WTC11 (cell line): ENCODE measurements at regions not wholly inside any gene's neighbourhood (a gene's known extent, or its start where the extent isn't known, plus 50 kb on each side); places are given as distances from the start of the nearest gene placed in this dataset.

ENCODE experiments used
- ATAC-seq: fragments of 200-7000 bp; cut with Tn5 transposase; 2 replicates; pipeline ENCODE4 v1.10.0; 2021; ENCODE audit warnings: mild to moderate bottlenecking, moderate library complexity
- CTCF ChIA-PET: fragments of 300-600 bp; sonication (Branson Sonifier 250); formaldehyde crosslinking; loops from one replicate; lab custom pipeline; 2021; ENCODE audit warnings: antibody characterized with exemption; lab: Charles Lee
- POLR2A ChIA-PET: fragments of 350-600 bp; sonication (Branson Sonifier 250); formaldehyde crosslinking; loops from one replicate; lab custom pipeline; 2021; ENCODE audit warnings: antibody characterized with exemption; lab: Charles Lee
- DNase-seq: peaks from one replicate; pipeline ENCODE4 v3.0.0; 2021; ENCODE audit warnings: low spot score
- H3K27ac Mint-ChIP-seq: 2 replicates; pipeline ENCODE4 v1.8.0; 2021; ENCODE audit warnings: mixed read lengths
- H3K27me3 Mint-ChIP-seq: 2 replicates; pipeline ENCODE4 v1.8.0; 2021; ENCODE audit warnings: low read depth, mild to moderate bottlenecking, moderate library complexity, mixed read lengths
- H3K36me3 Mint-ChIP-seq: 2 replicates; pipeline ENCODE4 v1.8.0; 2021; ENCODE audit warnings: mixed read lengths
- H3K4me1 Mint-ChIP-seq: 2 replicates; pipeline ENCODE4 v1.8.0; 2022; ENCODE audit warnings: mixed read lengths
- H3K4me3 Mint-ChIP-seq: 2 replicates; pipeline ENCODE4 v1.8.0; 2021; ENCODE audit warnings: mild to moderate bottlenecking, moderate library complexity, mixed read lengths
- H3K9me3 Mint-ChIP-seq: 2 replicates; pipeline ENCODE4 v1.8.0; 2021; ENCODE audit warnings: mixed read lengths
- ELF4 ChIP-seq: sonication (generic); formaldehyde crosslinking; IDR thresholded peaks from 2 replicates; pipeline ENCODE4 v1.8.1; 2022; ENCODE audit warnings: low read depth, mild to moderate bottlenecking, moderate library complexity, missing genetic modification reagents
- ERG ChIP-seq: fragments of 250-450 bp; sonication (Bioruptor Pico); IDR thresholded peaks from 2 replicates; pipeline ENCODE4 v1.8.0; 2021; ENCODE audit warnings: mild to moderate bottlenecking
- ETV6 ChIP-seq: sonication (generic); formaldehyde crosslinking; IDR thresholded peaks from 2 replicates; pipeline ENCODE4 v1.8.1; 2022; ENCODE audit warnings: mild to moderate bottlenecking, missing genetic modification reagents
- GABPB1 ChIP-seq: sonication (generic); formaldehyde crosslinking; IDR thresholded peaks from 2 replicates; pipeline ENCODE4 v1.8.1; 2023; ENCODE audit warnings: mild to moderate bottlenecking, missing genetic modification reagents
- HMGA2 ChIP-seq: fragments of 250-450 bp; sonication (Bioruptor Pico); IDR thresholded peaks from 2 replicates; pipeline ENCODE4 v1.4.0; 2021; ENCODE audit warnings: mild to moderate bottlenecking, moderate library complexity
- IRF1 ChIP-seq: sonication (generic); formaldehyde crosslinking; IDR thresholded peaks from 2 replicates; pipeline ENCODE4 v1.8.0; 2023; ENCODE audit warnings: missing genetic modification reagents
- MXD4 ChIP-seq: fragments of 250-450 bp; sonication (Bioruptor Pico); IDR thresholded peaks from 2 replicates; pipeline ENCODE4 v1.8.0; 2021; ENCODE audit warnings: mild to moderate bottlenecking, moderate library complexity, borderline replicate concordance
- RORB ChIP-seq: fragments of 250-450 bp; sonication (Bioruptor Pico); IDR thresholded peaks from 2 replicates; pipeline ENCODE4 v1.9.0; 2021; ENCODE audit warnings: mild to moderate bottlenecking
- SOX15 ChIP-seq: fragments of 250-450 bp; sonication (Bioruptor Pico); IDR thresholded peaks from 2 replicates; pipeline ENCODE4 v1.9.0; 2021; ENCODE audit warnings: mild to moderate bottlenecking
- TEAD4 ChIP-seq: sonication (generic); formaldehyde crosslinking; IDR thresholded peaks from 2 replicates; pipeline ENCODE4 v1.8.0; 2022; ENCODE audit warnings: mild to moderate bottlenecking, missing genetic modification reagents
- USF2 ChIP-seq: sonication (generic); formaldehyde crosslinking; IDR thresholded peaks from 2 replicates; pipeline ENCODE4 v1.8.1; 2023; ENCODE audit warnings: mild to moderate bottlenecking, missing genetic modification reagents, moderate library complexity
- ZNF121 ChIP-seq: sonication (generic); formaldehyde crosslinking; IDR thresholded peaks from 2 replicates; pipeline ENCODE4 v1.8.0; 2023; ENCODE audit warnings: missing genetic modification reagents
- ZNF219 ChIP-seq: sonication (generic); formaldehyde crosslinking; IDR thresholded peaks from 2 replicates; pipeline ENCODE4 v1.8.0; 2023; ENCODE audit warnings: missing genetic modification reagents, mild to moderate bottlenecking, borderline replicate concordance
- ZNF263 ChIP-seq: sonication (generic); formaldehyde crosslinking; IDR thresholded peaks from 2 replicates; pipeline ENCODE4 v1.8.1; 2022; ENCODE audit warnings: low read depth, mild to moderate bottlenecking, moderate library complexity, missing genetic modification reagents
- ZNF317 ChIP-seq: sonication (generic); formaldehyde crosslinking; IDR thresholded peaks from 2 replicates; pipeline ENCODE4 v1.8.1; 2023; ENCODE audit warnings: low read depth, mild to moderate bottlenecking, moderate library complexity, missing genetic modification reagents, borderline replicate concordance
- ZNF396 ChIP-seq: fragments of 250-450 bp; sonication (Bioruptor Pico); IDR thresholded peaks from 2 replicates; pipeline ENCODE4 v1.8.0; 2021; ENCODE audit warnings: mild to moderate bottlenecking, moderate library complexity, borderline replicate concordance
- ZNF416 ChIP-seq: fragments of 250-450 bp; sonication (Bioruptor Pico); IDR thresholded peaks from 2 replicates; pipeline ENCODE4 v1.9.0; 2021; ENCODE audit warnings: mild to moderate bottlenecking, inconsistent platforms
- TF ChIP-seq, protein P1 (sequence below): sonication (generic); formaldehyde crosslinking; conservative IDR thresholded peaks from 2 replicates; pipeline ENCODE4 v1.8.1; 2023; ENCODE audit warnings: mild to moderate bottlenecking, low read depth, missing genetic modification reagents, moderate library complexity
- TF ChIP-seq, protein P2 (sequence below): sonication (generic); formaldehyde crosslinking; IDR thresholded peaks from 2 replicates; pipeline ENCODE4 v1.8.0; 2022; ENCODE audit warnings: mild to moderate bottlenecking, missing genetic modification reagents
- TF ChIP-seq, protein P3 (sequence below): fragments of 250-450 bp; sonication (Bioruptor Pico); IDR thresholded peaks from 2 replicates; pipeline ENCODE4 v1.9.0; 2021; ENCODE audit warnings: mild to moderate bottlenecking, borderline replicate concordance
- TF ChIP-seq, protein P4 (sequence below): fragments of 250-450 bp; sonication (Bioruptor Pico); IDR thresholded peaks from 2 replicates; pipeline ENCODE4 v1.9.0; 2021; ENCODE audit warnings: mild to moderate bottlenecking
- TF ChIP-seq, protein P5 (sequence below): fragments of 250-450 bp; sonication (Bioruptor Pico); IDR thresholded peaks from 2 replicates; pipeline ENCODE4 v1.9.0; 2021; ENCODE audit warnings: mild to moderate bottlenecking

- TF ChIP-seq ZNF317 (CRISPR knock-in tag) (no peak), ZNF121 (CRISPR knock-in tag) (no peak), SOX15 (CRISPR knock-in tag) (no peak), ERG (CRISPR knock-in tag) (no peak)
- TF ChIP-seq, protein P1, sequence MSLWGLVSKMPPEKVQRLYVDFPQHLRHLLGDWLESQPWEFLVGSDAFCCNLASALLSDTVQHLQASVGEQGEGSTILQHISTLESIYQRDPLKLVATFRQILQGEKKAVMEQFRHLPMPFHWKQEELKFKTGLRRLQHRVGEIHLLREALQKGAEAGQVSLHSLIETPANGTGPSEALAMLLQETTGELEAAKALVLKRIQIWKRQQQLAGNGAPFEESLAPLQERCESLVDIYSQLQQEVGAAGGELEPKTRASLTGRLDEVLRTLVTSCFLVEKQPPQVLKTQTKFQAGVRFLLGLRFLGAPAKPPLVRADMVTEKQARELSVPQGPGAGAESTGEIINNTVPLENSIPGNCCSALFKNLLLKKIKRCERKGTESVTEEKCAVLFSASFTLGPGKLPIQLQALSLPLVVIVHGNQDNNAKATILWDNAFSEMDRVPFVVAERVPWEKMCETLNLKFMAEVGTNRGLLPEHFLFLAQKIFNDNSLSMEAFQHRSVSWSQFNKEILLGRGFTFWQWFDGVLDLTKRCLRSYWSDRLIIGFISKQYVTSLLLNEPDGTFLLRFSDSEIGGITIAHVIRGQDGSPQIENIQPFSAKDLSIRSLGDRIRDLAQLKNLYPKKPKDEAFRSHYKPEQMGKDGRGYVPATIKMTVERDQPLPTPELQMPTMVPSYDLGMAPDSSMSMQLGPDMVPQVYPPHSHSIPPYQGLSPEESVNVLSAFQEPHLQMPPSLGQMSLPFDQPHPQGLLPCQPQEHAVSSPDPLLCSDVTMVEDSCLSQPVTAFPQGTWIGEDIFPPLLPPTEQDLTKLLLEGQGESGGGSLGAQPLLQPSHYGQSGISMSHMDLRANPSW: no peak
These were observed 1425.7 kb upstream of the SLC10A2 start (continued) for GRCh38 chr13:104491916-104492315.

DNA sequence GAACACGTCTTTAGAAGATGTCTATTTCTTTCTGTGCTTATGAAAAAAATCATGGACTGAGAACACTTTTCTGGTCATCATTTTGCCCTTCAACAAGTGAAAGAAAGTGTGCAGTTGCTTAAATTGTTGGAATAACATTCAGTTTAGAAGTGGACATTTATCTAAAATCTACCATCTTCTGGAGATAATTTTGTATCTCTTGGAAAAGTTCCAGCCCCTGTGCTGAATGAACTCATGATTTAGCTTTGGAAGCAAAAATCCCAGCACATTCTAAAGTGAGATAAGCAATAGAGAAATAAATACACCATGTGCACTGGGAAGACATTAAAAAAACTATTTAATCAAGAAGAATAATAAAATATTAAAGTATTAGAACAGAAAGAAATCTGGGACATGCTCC, 1420.8 kb upstream of the SLC10A2 start:
- no peak for ATAC-seq

GRCh38 chr13:104485571-104485970, 1419.4 kb upstream of the SLC10A2 start:
- Mint-ChIP-seq H3K4me3 (no peak overlapping the region), H3K27ac (no peak overlapping the region), H3K4me1 (no peaks in the 10 kb centered on the region), H3K27me3 (no peaks in the 10 kb centered on the region), H3K9me3 (0 out of 2 replicates have a peak, but pooled peaks cover 4% of the 10 kb centered on the region), H3K36me3 (no peaks in the 10 kb centered on the region)
- ATAC-seq (no peak), DNase-seq (no peak)
- ChIA-PET POLR2A (no interaction called here), CTCF (no interaction called here)
- TF ChIP-seq IRF1 (CRISPR knock-in tag) (no peak), ETV6 (CRISPR knock-in tag) (no peak), GABPB1 (CRISPR knock-in tag) (no peak), USF2 (CRISPR knock-in tag) (no peak), MXD4 (CRISPR knock-in tag) (no peak), ZNF416 (CRISPR knock-in tag) (no peak), ZNF317 (CRISPR knock-in tag) (no peak), ZNF219 (CRISPR knock-in tag) (no peak), HMGA2 (CRISPR knock-in tag) (no peak), ZNF396 (CRISPR knock-in tag) (no peak), SOX15 (CRISPR knock-in tag) (no peak)
- TF ChIP-seq, protein P2, sequence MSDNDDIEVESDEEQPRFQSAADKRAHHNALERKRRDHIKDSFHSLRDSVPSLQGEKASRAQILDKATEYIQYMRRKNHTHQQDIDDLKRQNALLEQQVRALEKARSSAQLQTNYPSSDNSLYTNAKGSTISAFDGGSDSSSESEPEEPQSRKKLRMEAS (CRISPR knock-in tag): no peak
- TF ChIP-seq, protein P3, sequence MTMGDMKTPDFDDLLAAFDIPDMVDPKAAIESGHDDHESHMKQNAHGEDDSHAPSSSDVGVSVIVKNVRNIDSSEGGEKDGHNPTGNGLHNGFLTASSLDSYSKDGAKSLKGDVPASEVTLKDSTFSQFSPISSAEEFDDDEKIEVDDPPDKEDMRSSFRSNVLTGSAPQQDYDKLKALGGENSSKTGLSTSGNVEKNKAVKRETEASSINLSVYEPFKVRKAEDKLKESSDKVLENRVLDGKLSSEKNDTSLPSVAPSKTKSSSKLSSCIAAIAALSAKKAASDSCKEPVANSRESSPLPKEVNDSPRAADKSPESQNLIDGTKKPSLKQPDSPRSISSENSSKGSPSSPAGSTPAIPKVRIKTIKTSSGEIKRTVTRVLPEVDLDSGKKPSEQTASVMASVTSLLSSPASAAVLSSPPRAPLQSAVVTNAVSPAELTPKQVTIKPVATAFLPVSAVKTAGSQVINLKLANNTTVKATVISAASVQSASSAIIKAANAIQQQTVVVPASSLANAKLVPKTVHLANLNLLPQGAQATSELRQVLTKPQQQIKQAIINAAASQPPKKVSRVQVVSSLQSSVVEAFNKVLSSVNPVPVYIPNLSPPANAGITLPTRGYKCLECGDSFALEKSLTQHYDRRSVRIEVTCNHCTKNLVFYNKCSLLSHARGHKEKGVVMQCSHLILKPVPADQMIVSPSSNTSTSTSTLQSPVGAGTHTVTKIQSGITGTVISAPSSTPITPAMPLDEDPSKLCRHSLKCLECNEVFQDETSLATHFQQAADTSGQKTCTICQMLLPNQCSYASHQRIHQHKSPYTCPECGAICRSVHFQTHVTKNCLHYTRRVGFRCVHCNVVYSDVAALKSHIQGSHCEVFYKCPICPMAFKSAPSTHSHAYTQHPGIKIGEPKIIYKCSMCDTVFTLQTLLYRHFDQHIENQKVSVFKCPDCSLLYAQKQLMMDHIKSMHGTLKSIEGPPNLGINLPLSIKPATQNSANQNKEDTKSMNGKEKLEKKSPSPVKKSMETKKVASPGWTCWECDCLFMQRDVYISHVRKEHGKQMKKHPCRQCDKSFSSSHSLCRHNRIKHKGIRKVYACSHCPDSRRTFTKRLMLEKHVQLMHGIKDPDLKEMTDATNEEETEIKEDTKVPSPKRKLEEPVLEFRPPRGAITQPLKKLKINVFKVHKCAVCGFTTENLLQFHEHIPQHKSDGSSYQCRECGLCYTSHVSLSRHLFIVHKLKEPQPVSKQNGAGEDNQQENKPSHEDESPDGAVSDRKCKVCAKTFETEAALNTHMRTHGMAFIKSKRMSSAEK (CRISPR knock-in tag): no peak
- TF ChIP-seq, protein P4, sequence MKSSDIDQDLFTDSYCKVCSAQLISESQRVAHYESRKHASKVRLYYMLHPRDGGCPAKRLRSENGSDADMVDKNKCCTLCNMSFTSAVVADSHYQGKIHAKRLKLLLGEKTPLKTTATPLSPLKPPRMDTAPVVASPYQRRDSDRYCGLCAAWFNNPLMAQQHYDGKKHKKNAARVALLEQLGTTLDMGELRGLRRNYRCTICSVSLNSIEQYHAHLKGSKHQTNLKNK (CRISPR knock-in tag): no peak
- TF ChIP-seq, protein P5, sequence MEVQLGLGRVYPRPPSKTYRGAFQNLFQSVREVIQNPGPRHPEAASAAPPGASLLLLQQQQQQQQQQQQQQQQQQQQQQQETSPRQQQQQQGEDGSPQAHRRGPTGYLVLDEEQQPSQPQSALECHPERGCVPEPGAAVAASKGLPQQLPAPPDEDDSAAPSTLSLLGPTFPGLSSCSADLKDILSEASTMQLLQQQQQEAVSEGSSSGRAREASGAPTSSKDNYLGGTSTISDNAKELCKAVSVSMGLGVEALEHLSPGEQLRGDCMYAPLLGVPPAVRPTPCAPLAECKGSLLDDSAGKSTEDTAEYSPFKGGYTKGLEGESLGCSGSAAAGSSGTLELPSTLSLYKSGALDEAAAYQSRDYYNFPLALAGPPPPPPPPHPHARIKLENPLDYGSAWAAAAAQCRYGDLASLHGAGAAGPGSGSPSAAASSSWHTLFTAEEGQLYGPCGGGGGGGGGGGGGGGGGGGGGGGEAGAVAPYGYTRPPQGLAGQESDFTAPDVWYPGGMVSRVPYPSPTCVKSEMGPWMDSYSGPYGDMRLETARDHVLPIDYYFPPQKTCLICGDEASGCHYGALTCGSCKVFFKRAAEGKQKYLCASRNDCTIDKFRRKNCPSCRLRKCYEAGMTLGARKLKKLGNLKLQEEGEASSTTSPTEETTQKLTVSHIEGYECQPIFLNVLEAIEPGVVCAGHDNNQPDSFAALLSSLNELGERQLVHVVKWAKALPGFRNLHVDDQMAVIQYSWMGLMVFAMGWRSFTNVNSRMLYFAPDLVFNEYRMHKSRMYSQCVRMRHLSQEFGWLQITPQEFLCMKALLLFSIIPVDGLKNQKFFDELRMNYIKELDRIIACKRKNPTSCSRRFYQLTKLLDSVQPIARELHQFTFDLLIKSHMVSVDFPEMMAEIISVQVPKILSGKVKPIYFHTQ (CRISPR knock-in tag): no peak

More for the DNA sequence above, 1420.8 kb upstream of the SLC10A2 start:
- Mint-ChIP-seq H3K27ac (no peak overlapping the region), H3K36me3 (no peaks in the 10 kb centered on the region), H3K4me3 (no peak overlapping the region), H3K9me3 (0 out of 2 replicates have a peak, but pooled peaks cover 4% of the 10 kb centered on the region), H3K4me1 (peaks cover 6% of the 10 kb centered on the region), H3K27me3 (no peaks in the 10 kb centered on the region)
- TF ChIP-seq ZNF416 (CRISPR knock-in tag) (no peak), ELF4 (no peak), TEAD4 (CRISPR knock-in tag) (no peak), ZNF263 (CRISPR knock-in tag) (no peak), RORB (CRISPR knock-in tag) (no peak)
- POLR2A ChIA-PET: no interaction called here
- CTCF ChIA-PET: no interaction called here
- DNase-seq: no peak
